HG02571 (cell line): ENCODE measurements at regions not wholly inside any gene's neighbourhood (a gene's known extent, or its start where the extent isn't known, plus 50 kb on each side); places are given as distances from the start of the nearest gene placed in this dataset.
"Not testable (repeated sequence)": the region's sequence is repeated elsewhere in the genome, so short reads cannot be mapped to it uniquely, and the experiment has no call there.

Experiments used
- ATAC-seq: cut with Tn5 transposase; IDR thresholded peaks from one replicate; pipeline ENCODE4 v1.9.1; 2021; ENCODE audit warnings: mild to moderate bottlenecking, moderate library complexity; ENCODE audit not compliant: unreplicated experiment

DNA sequence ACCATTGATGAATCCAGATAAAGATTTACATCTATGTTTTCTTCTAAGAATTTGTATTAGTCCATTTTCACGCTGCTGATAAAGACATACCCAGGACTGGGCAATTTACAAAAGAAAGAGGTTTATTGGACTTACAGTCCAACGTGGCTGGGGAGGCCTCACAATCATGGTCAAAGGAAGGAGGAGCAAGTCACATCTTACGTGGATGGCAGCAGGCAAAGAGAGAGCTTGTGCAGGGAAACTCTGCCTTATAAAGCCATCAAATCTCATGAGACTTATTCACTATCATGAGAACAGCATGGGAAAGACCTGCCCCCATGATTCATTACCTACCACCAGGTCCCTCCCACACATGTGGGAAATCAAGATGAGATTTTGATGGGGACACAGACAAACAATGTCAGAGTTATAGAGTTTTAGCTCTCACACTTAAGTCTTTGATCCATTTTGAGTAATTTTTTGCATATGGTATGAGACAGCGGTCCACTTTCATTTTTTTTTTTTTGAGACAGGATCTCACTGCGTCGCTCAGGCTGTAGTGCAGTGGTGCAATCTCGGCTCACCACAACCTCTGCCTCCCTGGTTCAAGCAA, 53.5 kb upstream of the JADE2 start:
- not testable (repeated sequence) for ATAC-seq

DNA sequence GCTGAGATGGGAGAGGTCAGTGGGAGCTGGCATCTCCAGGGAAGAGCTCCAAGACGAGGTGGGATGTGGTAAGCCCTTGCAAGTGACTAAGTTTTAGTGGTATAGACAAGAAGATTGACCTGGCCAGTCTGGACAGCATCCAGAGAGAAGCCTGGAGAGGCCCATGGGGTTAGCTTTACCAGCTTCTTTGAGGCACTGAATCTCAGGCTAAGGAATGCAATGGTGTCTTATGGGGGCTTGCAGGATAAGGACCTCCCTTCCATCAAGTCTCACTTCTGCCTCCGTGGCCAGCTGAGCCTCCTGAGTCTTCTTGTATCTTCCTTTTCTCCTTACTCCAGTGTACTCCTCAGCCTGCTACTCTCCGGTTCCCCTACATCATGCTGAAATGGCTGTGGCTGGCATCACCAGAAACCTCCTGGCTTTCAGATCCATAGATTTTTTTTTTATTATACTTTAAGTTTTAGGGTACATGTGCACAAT, 56.5 kb upstream of the JADE2 start:
- ATAC-seq, result no peak

DNA sequence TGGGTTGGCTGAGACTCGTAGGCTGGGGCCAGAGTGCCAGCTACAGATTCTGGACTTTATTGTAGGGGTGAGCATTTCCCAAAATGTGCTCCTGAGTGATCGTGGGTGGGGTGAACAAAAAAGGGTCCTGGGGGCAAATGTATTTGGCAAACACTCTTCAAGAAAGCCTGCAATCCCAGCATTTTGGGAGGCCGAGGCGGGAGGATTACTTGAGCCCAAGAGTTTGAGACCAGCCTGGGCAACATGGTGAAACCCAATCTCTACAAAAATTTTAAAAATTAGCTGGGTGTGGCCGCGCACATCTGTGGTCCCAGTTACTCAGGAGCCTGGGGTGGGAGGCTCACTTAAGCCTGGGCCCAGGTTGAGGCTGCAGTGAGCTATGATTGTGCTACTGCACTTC, 55.5 kb upstream of the CDKN2AIPNL start:
- ATAC-seq, result no peak

DNA sequence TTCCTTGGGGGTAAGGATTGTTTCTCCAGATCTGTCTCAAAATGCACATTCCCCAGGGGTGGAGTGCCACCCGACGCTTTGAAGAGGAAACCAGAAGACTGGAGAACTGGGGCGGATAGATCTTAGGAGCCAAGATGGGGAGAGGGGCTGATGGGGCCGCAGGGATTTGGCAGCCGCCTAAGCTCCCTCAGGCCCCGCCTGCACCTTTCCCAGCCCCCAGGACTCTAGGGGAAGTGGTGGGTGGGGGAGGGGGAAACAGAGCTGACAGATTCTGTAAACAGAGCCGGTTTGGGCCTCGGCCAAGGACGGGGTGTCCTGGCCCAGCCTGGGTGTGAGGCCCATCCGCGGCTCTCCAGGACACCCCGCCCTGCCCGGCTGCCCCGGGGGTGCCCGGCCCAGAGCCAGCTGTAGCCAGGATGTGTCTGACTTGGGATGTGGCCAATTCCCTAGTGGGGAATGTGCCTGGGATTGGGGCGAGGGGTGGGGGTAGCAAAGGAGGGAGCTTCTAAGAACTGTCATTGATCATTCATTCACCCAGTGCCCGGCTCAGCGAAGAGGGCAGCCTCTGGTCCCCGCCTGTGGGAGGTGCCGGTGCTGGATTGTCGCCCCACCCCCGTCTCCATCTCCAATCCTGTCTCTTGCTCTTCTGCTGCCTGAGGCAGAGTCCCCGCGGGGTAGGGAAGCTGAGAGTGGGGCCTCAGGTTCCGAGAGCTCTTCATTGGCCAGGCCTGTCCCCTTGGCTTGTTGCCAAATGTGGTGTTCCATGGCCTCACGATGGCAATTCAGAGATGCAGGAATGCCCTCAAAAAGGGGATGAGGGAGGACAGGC, 54.8 kb upstream of the CDKN2AIPNL start:
- ATAC-seq, result peak; percentile 27

DNA sequence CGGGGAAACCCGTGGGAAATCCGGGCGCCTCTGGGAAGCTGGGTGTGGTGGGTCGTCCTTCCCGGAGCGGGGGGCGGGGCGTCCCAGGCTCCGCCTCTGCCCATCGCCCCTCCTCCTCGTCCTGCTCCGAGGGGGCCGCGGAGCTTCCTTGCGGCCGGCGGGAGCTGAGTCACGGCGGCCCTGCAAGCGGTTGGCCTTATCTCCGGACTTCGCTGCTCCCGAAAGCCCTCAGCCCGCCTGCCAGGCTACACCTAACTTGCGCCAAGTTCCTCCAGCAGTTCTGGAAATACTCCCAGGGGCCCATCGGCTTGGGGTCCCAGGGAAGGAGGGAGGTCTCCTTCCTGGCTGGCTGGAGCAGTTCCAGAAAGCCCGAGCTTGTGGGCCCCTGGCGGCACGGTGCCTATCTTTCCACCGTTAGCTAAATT, 54.1 kb upstream of the CDKN2AIPNL start:
- ATAC-seq, result peak; percentile 79

DNA sequence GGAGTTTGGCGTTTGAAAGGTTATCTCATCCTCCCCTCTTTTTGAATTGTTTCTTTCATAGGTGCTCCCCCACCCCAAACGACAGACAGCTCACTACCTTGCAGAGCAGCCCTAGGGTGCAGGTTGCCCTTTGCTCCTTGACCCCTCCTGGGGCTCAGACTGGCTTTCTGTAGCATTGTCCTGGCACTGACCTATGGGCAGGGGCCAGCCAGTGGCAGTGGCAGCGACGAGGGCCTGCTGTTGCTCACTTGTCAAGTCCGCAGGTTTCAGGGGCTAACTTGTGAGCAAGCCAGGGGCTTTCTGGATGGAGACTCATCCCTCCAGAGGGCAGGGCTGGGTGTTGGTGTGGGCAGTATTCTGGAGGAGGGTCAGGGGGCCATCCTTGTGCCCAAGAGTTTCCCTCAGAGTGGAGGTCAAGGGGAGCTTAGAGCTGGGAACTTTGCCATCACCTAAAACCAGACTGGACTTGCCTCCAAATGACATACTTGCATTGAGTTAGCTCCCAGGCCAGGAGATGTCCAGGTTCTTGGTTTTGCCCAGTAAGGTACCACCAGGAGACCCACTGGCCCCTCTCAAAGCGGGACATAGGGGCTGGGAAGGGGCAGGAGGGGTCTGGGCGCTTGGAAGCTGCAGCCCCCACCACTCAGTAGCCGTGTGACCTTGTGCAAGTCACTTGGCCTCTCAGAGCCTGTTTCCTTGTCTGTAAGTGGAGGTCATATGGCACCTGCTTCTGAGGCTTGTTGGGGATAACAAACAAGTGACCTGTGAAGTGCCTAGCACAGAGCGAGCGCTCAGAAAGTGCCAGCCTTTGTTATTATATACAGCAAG, 53.5 kb upstream of the CDKN2AIPNL start:
- peak; percentile 21 for ATAC-seq

DNA sequence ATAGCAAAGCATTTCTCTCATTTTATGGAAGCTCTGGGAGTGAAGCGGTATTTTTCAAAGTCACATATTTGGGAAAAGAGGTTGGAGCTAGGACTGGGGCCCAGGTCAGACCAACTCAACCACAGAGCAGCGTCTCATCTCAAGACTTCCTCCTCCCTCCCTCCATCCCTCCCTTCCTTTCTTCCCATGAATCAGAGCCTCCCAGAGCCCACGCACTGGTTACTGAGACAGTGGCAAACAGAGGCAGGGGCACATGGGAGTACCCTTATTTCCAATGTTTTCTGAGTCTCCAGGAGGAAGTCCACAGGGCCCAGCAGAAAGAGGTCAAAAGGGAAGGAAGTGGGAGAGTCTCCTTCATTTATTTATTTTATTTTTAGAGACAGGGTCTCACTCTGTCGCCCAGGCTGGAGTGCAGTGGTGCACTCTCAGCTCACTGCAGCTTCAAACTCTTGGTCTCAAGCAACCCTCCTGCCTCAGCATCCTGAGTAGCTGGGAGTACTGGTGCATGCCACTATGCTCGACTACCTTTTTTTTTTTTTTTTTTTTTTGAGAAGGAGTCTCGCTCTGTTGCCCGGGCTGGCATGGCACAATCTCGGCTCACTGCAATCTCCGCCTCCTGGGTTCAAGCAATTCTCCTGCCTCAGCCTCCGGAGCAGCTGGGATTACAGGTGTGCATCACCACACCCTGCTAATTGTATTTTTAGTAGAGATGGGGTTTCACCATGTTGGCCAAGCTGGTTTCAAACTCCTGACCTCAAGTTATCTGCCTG, 52.5 kb upstream of the CDKN2AIPNL start:
- ATAC-seq, result no peak

DNA sequence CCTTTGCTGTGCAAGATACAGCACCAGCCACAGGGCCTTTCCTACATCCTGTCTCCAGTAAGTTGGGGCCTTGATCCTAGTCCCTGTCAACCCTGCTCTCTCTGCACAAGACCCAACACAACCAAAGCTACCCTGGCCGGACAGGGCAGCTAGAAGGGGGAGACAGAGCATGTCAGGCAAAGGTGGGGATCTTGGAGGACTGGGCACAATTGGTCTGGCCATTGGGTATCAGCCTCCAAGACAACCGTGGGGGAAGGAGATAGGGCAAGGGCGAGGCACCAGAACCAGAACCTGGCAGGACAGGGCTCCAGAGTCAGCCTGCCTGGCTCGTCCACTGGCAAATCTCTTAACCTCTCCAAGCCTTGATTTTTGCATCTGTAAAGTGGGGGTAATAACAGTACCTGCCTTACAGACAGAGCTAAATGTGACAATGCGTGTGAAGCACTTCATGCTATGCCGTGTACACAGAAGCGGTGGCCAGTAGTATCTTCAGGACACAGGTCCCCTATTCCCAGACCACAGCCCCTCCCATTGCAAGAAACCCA, 51.6 kb upstream of the CDKN2AIPNL start:
- no peak for ATAC-seq

DNA sequence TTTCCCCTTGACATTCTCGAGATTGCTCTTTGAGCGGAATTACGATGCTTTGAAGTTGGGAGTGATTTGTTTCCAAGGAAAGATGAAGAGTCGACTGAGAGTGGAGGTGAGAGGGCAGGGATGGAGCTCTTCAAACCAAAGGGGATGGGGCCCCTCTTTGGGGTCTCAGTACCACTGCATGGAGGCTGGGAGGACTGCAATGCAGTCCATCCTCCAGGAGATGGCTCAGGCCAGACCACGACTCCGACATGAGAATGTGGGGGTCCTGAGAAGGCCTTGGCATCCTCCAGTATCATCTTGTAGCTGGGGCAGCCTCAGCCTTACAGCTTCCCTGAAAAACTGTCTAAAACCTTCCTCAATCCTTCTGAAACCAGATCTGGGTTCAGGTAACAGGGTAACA, 51.1 kb upstream of the CDKN2AIPNL start:
- no peak for ATAC-seq

DNA sequence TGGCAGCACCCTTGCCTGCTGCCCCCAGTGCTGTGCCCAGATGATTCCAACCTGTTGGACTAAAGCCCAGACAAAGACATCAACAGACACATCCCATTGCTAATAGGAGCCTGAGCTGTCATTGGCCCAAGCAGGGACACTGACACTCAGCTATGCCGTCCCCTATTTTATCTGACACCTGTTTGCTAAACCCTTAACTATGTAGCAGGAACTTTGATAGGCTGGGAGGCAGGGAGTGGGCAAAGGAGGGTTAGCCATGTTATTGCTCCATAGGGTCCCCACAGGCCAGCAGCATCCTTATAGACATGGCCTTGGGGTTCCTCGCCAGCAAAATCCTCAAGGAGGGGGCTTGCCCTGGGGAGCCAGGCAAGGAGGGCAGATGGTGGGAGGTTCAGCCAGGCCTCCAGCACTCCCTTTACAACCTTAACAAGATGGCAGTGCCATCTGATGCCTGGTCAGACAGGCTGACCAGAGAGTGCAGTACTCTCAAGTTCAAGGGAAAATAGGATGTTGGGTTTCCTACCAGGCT, 50.4 kb upstream of the CDKN2AIPNL start:
- ATAC-seq, result no peak
